ENCODE measurements at regions not wholly inside any gene's neighbourhood (a gene's known extent, or its start where the extent isn't known, plus 50 kb on each side); places are given as distances from the start of the nearest gene placed in this dataset.

GRCh38 chr1:81233591-81233990 is 567.1 kb upstream of the ADGRL2 start:
- no peak for TF ChIP-seq CTCF (IDR thresholded peaks at IDR 0.05)
- no peak for TF ChIP-seq ZFX (IDR thresholded peaks at IDR 0.05; ENCODE audit: borderline replicate concordance)
